GM12878 (cell line): ENCODE measurements at regions not wholly inside any gene's neighbourhood (a gene's known extent, or its start where the extent isn't known, plus 50 kb on each side); places are given as distances from the start of the nearest gene placed in this dataset.

ENCODE experiments used
- ATAC-seq: fragments of 200-7000 bp; cut with Tn5 transposase; 3 replicates; pipeline ENCODE4 v1.9.1; 2020; ENCODE audit warnings: mild to moderate bottlenecking, moderate library complexity
- BruUV-seq: library from RNA; stranded (reverse); fragments of 400-500 nt; replicated peaks from 2 replicates; lab custom pipeline; 2021; lab: Mats Ljungman, UMichigan
- CTCF ChIA-PET: fragments of 300-600 bp; sonication (Branson Sonifier 250); formaldehyde crosslinking; extraction: SDS; loops from one replicate; lab custom pipeline; 2021; ENCODE audit warnings: inconsistent platforms; lab: Yijun Ruan, JAX
- POLR2A ChIA-PET: fragments of 350-600 bp; formaldehyde crosslinking; extraction: SDS; loops from one replicate; lab custom pipeline; 2021; ENCODE audit warnings: inconsistent platforms; lab: Charles Lee
- RAD21 ChIA-PET: fragments of 300-600 bp; sonication (Branson Sonifier 250); formaldehyde crosslinking; loops from one replicate; lab custom pipeline; 2023; ENCODE audit warnings: antibody characterized with exemption; ENCODE audit not compliant: unreplicated experiment; lab: Charles Lee
- SMC1A ChIA-PET: fragments of 300-600 bp; sonication (Branson Sonifier 250); formaldehyde crosslinking; loops from one replicate; lab custom pipeline; 2023; ENCODE audit not compliant: unreplicated experiment, uncharacterized antibody; lab: Charles Lee
- DNase-seq: peaks from one replicate; pipeline ENCODE4 v3.0.0-alpha.2; 2011; ENCODE audit warnings: low read depth, low spot score
- FAIRE-seq: peaks from 3 replicates; lab custom pipeline; 2011; peaks lifted over from hg19 to GRCh38; lab: Jason Lieb, UNC
- H2AFZ ChIP-seq: 2 replicates; pipeline ENCODE4 v1.6.0; 2011; ENCODE audit warnings: low read depth, low read length, control low read depth; ENCODE audit not compliant: control insufficient read depth
- H3K27ac ChIP-seq: 2 replicates; pipeline ENCODE4 v1.5.1; 2011; ENCODE audit warnings: control low read depth; ENCODE audit not compliant: control insufficient read depth, insufficient read depth
- H3K27me3 ChIP-seq, 2 experiments: replicated peaks in 1 of 2; 2 replicates each; pipeline versions ENCODE4 v1.6.0 to v1.6.1; 2011; ENCODE audit warnings: low read length in 1 of 2; ENCODE audit not compliant: control insufficient read depth in 2 of 2, insufficient read depth in 2 of 2
- H3K36me3 ChIP-seq, 2 experiments: 2 replicates each; pipeline ENCODE4 v1.5.1; 2011; ENCODE audit warnings: low read length in 1 of 2; ENCODE audit not compliant: control insufficient read depth in 2 of 2, insufficient read depth in 2 of 2
- H3K4me1 ChIP-seq: 2 replicates; pipeline ENCODE4 v1.6.1; 2011; ENCODE audit warnings: mild to moderate bottlenecking, low read length, moderate library complexity, mixed read lengths; ENCODE audit not compliant: control insufficient read depth, insufficient read depth
- H3K4me2 ChIP-seq: 2 replicates; pipeline ENCODE4 v1.6.0; 2011; ENCODE audit warnings: control low read depth; ENCODE audit not compliant: control insufficient read depth, insufficient read depth
- H3K4me3 ChIP-seq: fragments of 200-600 bp; sonication (generic); 2 replicates; pipeline ENCODE4 v1.5.1; 2016
- H3K79me2 ChIP-seq: 2 replicates; pipeline ENCODE4 v1.6.0; 2011; ENCODE audit warnings: low read length; ENCODE audit not compliant: control insufficient read depth, insufficient read depth
- H3K9ac ChIP-seq: 2 replicates; pipeline ENCODE4 v1.8.0; 2011; ENCODE audit warnings: low read length, control low read depth, mixed read lengths; ENCODE audit not compliant: control insufficient read depth, insufficient read depth
- H3K9me3 ChIP-seq: replicated peaks from 3 replicates; pipeline ENCODE4 v1.5.1; 2011; ENCODE audit warnings: mild to moderate bottlenecking, low read length; ENCODE audit not compliant: control insufficient read depth, insufficient read depth
- H4K20me1 ChIP-seq: 2 replicates; pipeline ENCODE4 v1.6.0; 2011; ENCODE audit not compliant: control insufficient read depth, insufficient read depth
- ATF7 ChIP-seq: fragments of 450-650 bp; IDR thresholded peaks from 2 replicates; pipeline ENCODE4 v1.6.1; 2016; ENCODE audit warnings: low read depth, mild to moderate bottlenecking
- BCL11A ChIP-seq: IDR thresholded peaks from 2 replicates; pipeline ENCODE4 v1.6.1; 2011; ENCODE audit warnings: low read depth, low read length
- BHLHE40 ChIP-seq, 2 experiments: fragments of 450-650 bp in 1 of 2; IDR thresholded peaks; 2 replicates each; pipeline ENCODE4 v1.6.1; 2011 to 2017; ENCODE audit warnings: low read depth in 2 of 2, borderline replicate concordance in 1 of 2, improper control_type of control experiment in 1 of 2, low read length in 1 of 2, mild to moderate bottlenecking in 1 of 2
- DPF2 ChIP-seq: fragments of 450-650 bp; IDR thresholded peaks from 2 replicates; pipeline ENCODE4 v1.6.1; 2017; ENCODE audit warnings: mild to moderate bottlenecking
- MAX ChIP-seq: IDR thresholded peaks from 2 replicates; pipeline ENCODE4 v1.6.1; 2012; ENCODE audit warnings: low read depth, low read length, improper control_type of control experiment
- MEF2A ChIP-seq: IDR thresholded peaks from 2 replicates; pipeline ENCODE4 v1.6.1; 2011; ENCODE audit warnings: low read depth, mild to moderate bottlenecking, low read length, moderate library complexity; ENCODE audit not compliant: insufficient read depth
- NFYA ChIP-seq: IDR thresholded peaks from 2 replicates; pipeline ENCODE4 v1.6.1; 2011; ENCODE audit warnings: low read depth, mild to moderate bottlenecking, low read length, improper control_type of control experiment, borderline replicate concordance
- NR2F1 ChIP-seq: fragments of 450-650 bp; conservative IDR thresholded peaks from 2 replicates; pipeline ENCODE4 v1.6.1; 2017; ENCODE audit warnings: mild to moderate bottlenecking
- RCOR1 ChIP-seq: conservative IDR thresholded peaks from 2 replicates; pipeline ENCODE4 v1.6.1; 2012; ENCODE audit warnings: low read depth, low read length, improper control_type of control experiment
- RUNX3 ChIP-seq: IDR thresholded peaks from 2 replicates; pipeline ENCODE4 v1.6.1; 2012; ENCODE audit warnings: low read length, inconsistent platforms
- SMARCA5 ChIP-seq: fragments of 450-650 bp; IDR thresholded peaks from 2 replicates; pipeline ENCODE4 v1.6.1; 2017; ENCODE audit warnings: mild to moderate bottlenecking
- SPI1 ChIP-seq: IDR thresholded peaks from 2 replicates; pipeline ENCODE4 v1.6.1; 2011; ENCODE audit warnings: low read depth, mild to moderate bottlenecking, low read length, moderate library complexity, borderline replicate concordance; ENCODE audit not compliant: insufficient read depth
- SUZ12 ChIP-seq: fragments of 200-600 bp; sonication (generic); IDR thresholded peaks from one replicate; pipeline ENCODE4 v1.6.1; 2018; ENCODE audit warnings: antibody characterized with exemption, mild to moderate bottlenecking; ENCODE audit not compliant: unreplicated experiment
- TBL1XR1 ChIP-seq: IDR thresholded peaks from 2 replicates; pipeline ENCODE4 v1.6.1; 2012; ENCODE audit warnings: low read depth, low read length, improper control_type of control experiment
- WRNIP1 ChIP-seq: IDR thresholded peaks from 2 replicates; pipeline ENCODE4 v1.6.1; 2011; ENCODE audit warnings: low read depth, low read length, improper control_type of control experiment, borderline replicate concordance
- ZBED1 ChIP-seq: IDR thresholded peaks from 2 replicates; pipeline ENCODE4 v1.6.1; 2016; ENCODE audit warnings: borderline replicate concordance
- WGBS: methylation state at CpG from one replicate; pipeline ENCODE4 v1.1.6; 2016; ENCODE audit warnings: low lambda C conversion rate; ENCODE audit not compliant: insufficient replicate concordance, insufficient coverage; ENCODE audit errors: missing lambda C conversion rate; 5-methylcytosine and 5-hydroxymethylcytosine counted together
- in situ Hi-C: fragments of 300-500 bp; cut with MboI; formaldehyde crosslinking; loops from 9 replicates; pipeline ENCODE4 v1.14.3; 2018; ENCODE audit warnings: mixed read lengths
- intact Hi-C: fragments of 100-400 bp; cut with micrococcal nuclease; formaldehyde crosslinking; loops from one replicate; pipeline ENCODE4 v1.14.2; 2022; ENCODE audit not compliant: unreplicated experiment
- TF ChIP-seq, protein P1 (sequence below): fragments of 450-650 bp; formaldehyde crosslinking; IDR thresholded peaks from 2 replicates; pipeline ENCODE4 v1.4.0; 2022; ENCODE audit warnings: mild to moderate bottlenecking, moderate library complexity
- TF ChIP-seq, protein P2 (sequence below): fragments of 450-650 bp; IDR thresholded peaks from 2 replicates; pipeline ENCODE4 v1.6.1; 2016; ENCODE audit warnings: mild to moderate bottlenecking

GRCh38 chr1:238239343-238239742, 348.6 kb upstream of the ZP4 start:
- H3K36me3 ChIP-seq = no peaks in the 10 kb centered on the region
- H2AFZ ChIP-seq = no peak overlapping the region
- no peaks in the 10 kb centered on the region for H3K9me3 ChIP-seq
- ChIA-PET POLR2A (interaction anchor here (0.6 kb wide), 1 partner anchor 461 kb away, joined by 3 read pairs; no protein-coding TSS in a partner anchor), CTCF (interaction anchor here (0.9 to 3.5 kb wide), 5 partner anchors 11 to 380 kb away, joined by 3 to 18 read pairs (median 5); no protein-coding TSS in a partner anchor), SMC1A (interaction anchor here (0.5 to 2.8 kb wide), 3 partner anchors 8 to 755 kb away, joined by 3 to 8 read pairs (median 3); no protein-coding TSS in a partner anchor), RAD21 (no interaction called here)
- H3K79me2 ChIP-seq = no peaks in the 10 kb centered on the region
- no peaks in the 10 kb centered on the region for H3K4me1 ChIP-seq
- BruUV-seq = no TSS peak
- no peaks in the 10 kb centered on the region for H4K20me1 ChIP-seq
- ATAC-seq (peak; percentile 79), DNase-seq (no peak), FAIRE-seq (no peak)
- intact Hi-C loops = no loop called here
- in situ Hi-C loops = no loop called here
- H3K27me3 ChIP-seq = no peaks in the 10 kb centered on the region
- WGBS = 21% methylated on average over 5 of the region's 5 CpGs
- H3K27ac ChIP-seq = no peak overlapping the region
- TF ChIP-seq WRNIP1 (no peak), RUNX3 (peak; percentile 17; the same call in 1 of the 2 replicates), DPF2 (no peak), MEF2A (no peak), RCOR1 (no peak), NFYA (no peak), SPI1 (peak; percentile 71), SUZ12 (no peak), ATF7 (no peak), ZBED1 (no peak), TBL1XR1 (no peak), MAX (no peak), BCL11A (peak; percentile 58; the same call in 1 of the 2 replicates), NR2F1 (peak; percentile 81), BHLHE40 (IDR thresholded peaks at IDR 0.05; ENCODE audit: borderline replicate concordance in 1 of 2, low read depth in 2 of 2, low read length in 1 of 2) (peak in 1 of 2 experiments; percentile 25; a peak in 1 of 4 replicates), SMARCA5 (no peak)
- TF ChIP-seq, protein P1, sequence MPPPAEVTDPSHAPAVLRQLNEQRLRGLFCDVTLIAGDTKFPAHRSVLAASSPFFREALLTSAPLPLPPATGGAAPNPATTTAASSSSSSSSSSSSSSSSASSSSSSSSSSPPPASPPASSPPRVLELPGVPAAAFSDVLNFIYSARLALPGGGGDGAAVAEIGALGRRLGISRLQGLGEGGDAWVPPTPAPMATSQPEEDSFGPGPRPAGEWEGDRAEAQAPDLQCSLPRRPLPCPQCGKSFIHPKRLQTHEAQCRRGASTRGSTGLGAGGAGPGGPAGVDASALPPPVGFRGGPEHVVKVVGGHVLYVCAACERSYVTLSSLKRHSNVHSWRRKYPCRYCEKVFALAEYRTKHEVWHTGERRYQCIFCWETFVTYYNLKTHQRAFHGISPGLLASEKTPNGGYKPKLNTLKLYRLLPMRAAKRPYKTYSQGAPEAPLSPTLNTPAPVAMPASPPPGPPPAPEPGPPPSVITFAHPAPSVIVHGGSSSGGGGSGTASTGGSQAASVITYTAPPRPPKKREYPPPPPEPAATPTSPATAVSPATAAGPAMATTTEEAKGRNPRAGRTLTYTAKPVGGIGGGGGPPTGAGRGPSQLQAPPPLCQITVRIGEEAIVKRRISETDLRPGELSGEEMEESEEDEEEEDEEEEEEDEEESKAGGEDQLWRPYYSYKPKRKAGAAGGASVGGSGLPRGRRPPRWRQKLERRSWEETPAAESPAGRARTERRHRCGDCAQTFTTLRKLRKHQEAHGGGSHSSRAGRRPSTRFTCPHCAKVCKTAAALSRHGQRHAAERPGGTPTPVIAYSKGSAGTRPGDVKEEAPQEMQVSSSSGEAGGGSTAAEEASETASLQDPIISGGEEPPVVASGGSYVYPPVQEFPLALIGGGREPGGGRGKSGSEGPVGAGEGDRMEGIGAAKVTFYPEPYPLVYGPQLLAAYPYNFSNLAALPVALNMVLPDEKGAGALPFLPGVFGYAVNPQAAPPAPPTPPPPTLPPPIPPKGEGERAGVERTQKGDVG (CRISPR knock-in tag) = no peak
- TF ChIP-seq, protein P2, sequence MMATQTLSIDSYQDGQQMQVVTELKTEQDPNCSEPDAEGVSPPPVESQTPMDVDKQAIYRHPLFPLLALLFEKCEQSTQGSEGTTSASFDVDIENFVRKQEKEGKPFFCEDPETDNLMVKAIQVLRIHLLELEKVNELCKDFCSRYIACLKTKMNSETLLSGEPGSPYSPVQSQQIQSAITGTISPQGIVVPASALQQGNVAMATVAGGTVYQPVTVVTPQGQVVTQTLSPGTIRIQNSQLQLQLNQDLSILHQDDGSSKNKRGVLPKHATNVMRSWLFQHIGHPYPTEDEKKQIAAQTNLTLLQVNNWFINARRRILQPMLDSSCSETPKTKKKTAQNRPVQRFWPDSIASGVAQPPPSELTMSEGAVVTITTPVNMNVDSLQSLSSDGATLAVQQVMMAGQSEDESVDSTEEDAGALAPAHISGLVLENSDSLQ = 0 out of 2 replicates have a peak, but pooled peaks have one; percentile 9
- H3K4me2 ChIP-seq = no peak overlapping the region
- H3K4me3 ChIP-seq = no peak overlapping the region
- no peak overlapping the region for H3K9ac ChIP-seq
